ENCODE measurements at regions not wholly inside any gene's neighbourhood (a gene's known extent, or its start where the extent isn't known, plus 50 kb on each side); places are given as distances from the start of the nearest gene placed in this dataset.
"Not testable (repeated sequence)": the region's sequence is repeated elsewhere in the genome, so short reads cannot be mapped to it uniquely, and the experiment has no call there.

- DNase-seq, result no peak
Observed at GRCh38 chr10:28897617-28898464, 220.5 kb downstream of the BAMBI start.

GRCh38 chr10:28902215-28902614 is 224.9 kb downstream of the BAMBI start:
- no peak for DNase-seq

- no peak for DNase-seq
Observed at GRCh38 chr10:28903063-28903462, 225.7 kb downstream of the BAMBI start.

- no peak for DNase-seq
Observed at GRCh38 chr10:28903736-28904135, 226.4 kb downstream of the BAMBI start.

- DNase-seq, result no peak
Observed at GRCh38 chr10:28905371-28905770, 228.1 kb downstream of the BAMBI start.

- DNase-seq, result no peak
Observed at GRCh38 chr10:28906011-28906411, 228.7 kb downstream of the BAMBI start.

GRCh38 chr10:28906415-28906814 is 229.1 kb downstream of the BAMBI start:
- no peak for DNase-seq

GRCh38 chr10:28906934-28907333 is 229.6 kb downstream of the BAMBI start:
- no peak for DNase-seq

- DNase-seq, result no peak
Observed at GRCh38 chr10:28909875-28910274, 232.6 kb downstream of the BAMBI start.

GRCh38 chr10:28910956-28911355 is 233.6 kb downstream of the BAMBI start:
- peak; percentile 46 for DNase-seq

- DNase-seq, result not testable (repeated sequence)
Observed at GRCh38 chr10:28911511-28911910, 234.2 kb downstream of the BAMBI start.

- no peak for DNase-seq
Observed at GRCh38 chr10:28912017-28912783, 234.9 kb downstream of the BAMBI start.

GRCh38 chr10:28913436-28914237 is 236.3 kb downstream of the BAMBI start:
- no peak for DNase-seq

GRCh38 chr10:28914701-28915100 is 237.4 kb downstream of the BAMBI start:
- DNase-seq, result no peak

- DNase-seq, result no peak
Observed at GRCh38 chr10:28915989-28916588, 238.8 kb downstream of the BAMBI start.

GRCh38 chr10:28920091-28920490 is 242.8 kb downstream of the BAMBI start:
- DNase-seq, result no peak

GRCh38 chr10:28922127-28922526 is 244.8 kb downstream of the BAMBI start:
- no peak for DNase-seq

- DNase-seq, result no peak
Observed at GRCh38 chr10:28922861-28923260, 245.5 kb downstream of the BAMBI start.

- DNase-seq, result no peak
Observed at GRCh38 chr10:28924717-28925116, 247.4 kb downstream of the BAMBI start.

- DNase-seq, result peak; percentile 32
Observed at GRCh38 chr10:28925121-28925663, 247.9 kb downstream of the BAMBI start.

GRCh38 chr10:28926932-28927331 is 249.6 kb downstream of the BAMBI start:
- DNase-seq, result no peak

GRCh38 chr10:28928484-28928883 is 251.2 kb downstream of the BAMBI start:
- no peak for DNase-seq
